H9 (cell line): ENCODE measurements at regions not wholly inside any gene's neighbourhood (a gene's known extent, or its start where the extent isn't known, plus 50 kb on each side); places are given as distances from the start of the nearest gene placed in this dataset.

ENCODE experiments used
- DNase-seq: peaks from one replicate; pipeline ENCODE4 v3.0.0-alpha.2; 2017
- H2AFZ ChIP-seq: one replicate; pipeline ENCODE4 v1.6.1; 2013; ENCODE audit warnings: mild to moderate bottlenecking, low read length, control low read depth, moderate library complexity
- H2AK5ac ChIP-seq: 2 replicates; pipeline ENCODE4 v1.6.1; 2013; ENCODE audit warnings: low read length, control low read depth, mixed read lengths; ENCODE audit not compliant: insufficient read length
- H2BK120ac ChIP-seq: one replicate; pipeline ENCODE4 v1.6.1; 2013; ENCODE audit warnings: low read depth, mild to moderate bottlenecking, low read length, control low read depth, inconsistent platforms; ENCODE audit not compliant: poor library complexity, severe bottlenecking
- H2BK12ac ChIP-seq: 2 replicates; pipeline ENCODE4 v1.6.1; 2013; ENCODE audit warnings: low read length, control low read depth, mixed read lengths, low read depth; ENCODE audit not compliant: insufficient read length
- H2BK15ac ChIP-seq: 2 replicates; pipeline ENCODE4 v1.6.1; 2013; ENCODE audit warnings: low read depth, low read length, control low read depth
- H2BK20ac ChIP-seq: one replicate; pipeline ENCODE4 v1.6.1; 2013; ENCODE audit warnings: low read depth, mild to moderate bottlenecking, low read length, control low read depth, inconsistent platforms; ENCODE audit not compliant: poor library complexity, severe bottlenecking
- H2BK5ac ChIP-seq: 2 replicates; pipeline ENCODE4 v1.6.1; 2013; ENCODE audit warnings: low read length, control low read depth, mixed read lengths; ENCODE audit not compliant: insufficient read length
- H3K14ac ChIP-seq: 2 replicates; pipeline ENCODE4 v1.6.1; 2013; ENCODE audit warnings: low read length, control low read depth; ENCODE audit not compliant: insufficient read depth
- H3K18ac ChIP-seq: 2 replicates; pipeline ENCODE4 v1.6.1; 2013; ENCODE audit warnings: low read depth, mild to moderate bottlenecking, mixed read lengths, low read length, control low read depth; ENCODE audit not compliant: insufficient read length
- H3K23ac ChIP-seq: 2 replicates; pipeline ENCODE4 v1.6.1; 2013; ENCODE audit warnings: low read length, control low read depth, mixed read lengths, low read depth; ENCODE audit not compliant: insufficient read length
- H3K23me2 ChIP-seq: 2 replicates; pipeline ENCODE4 v1.6.1; 2013; ENCODE audit warnings: low read depth, mild to moderate bottlenecking, mixed read lengths, low read length, control low read depth; ENCODE audit not compliant: insufficient read length, poor library complexity, severe bottlenecking
- H3K27ac ChIP-seq: 2 replicates; pipeline ENCODE4 v1.5.1; 2013; ENCODE audit warnings: low read length, control low read depth, mixed read lengths, low read depth; ENCODE audit not compliant: insufficient read length
- H3K27me3 ChIP-seq: 2 replicates; pipeline ENCODE4 v1.6.1; 2013; ENCODE audit warnings: low read length, control low read depth, inconsistent platforms; ENCODE audit not compliant: insufficient read depth
- H3K4ac ChIP-seq: 2 replicates; pipeline ENCODE4 v1.6.1; 2013; ENCODE audit warnings: low read depth, mild to moderate bottlenecking, control low read depth, inconsistent platforms, low read length, moderate library complexity
- H3K4me1 ChIP-seq: 2 replicates; pipeline ENCODE4 v1.6.1; 2013; ENCODE audit warnings: low read length, control low read depth, inconsistent platforms; ENCODE audit not compliant: insufficient read depth
- H3K4me2 ChIP-seq: 2 replicates; pipeline ENCODE4 v1.6.1; 2013; ENCODE audit warnings: low read length, control low read depth, mixed read lengths; ENCODE audit not compliant: insufficient read length, insufficient read depth
- H3K56ac ChIP-seq: 2 replicates; pipeline ENCODE4 v1.6.1; 2013; ENCODE audit warnings: low read depth, mild to moderate bottlenecking, mixed read lengths, low read length, control low read depth; ENCODE audit not compliant: insufficient read length
- H3K79me1 ChIP-seq: 2 replicates; pipeline ENCODE4 v1.6.1; 2013; ENCODE audit warnings: low read depth, mild to moderate bottlenecking, moderate library complexity, low read length, control low read depth, inconsistent platforms; ENCODE audit not compliant: insufficient read depth, poor library complexity, severe bottlenecking
- H3K79me2 ChIP-seq: 2 replicates; pipeline ENCODE4 v1.6.1; 2013; ENCODE audit warnings: low read length, control low read depth, inconsistent platforms; ENCODE audit not compliant: insufficient read depth
- H3K9ac ChIP-seq: 2 replicates; pipeline ENCODE4 v1.6.1; 2013; ENCODE audit warnings: low read length, control low read depth, mixed read lengths; ENCODE audit not compliant: insufficient read length; ENCODE audit errors: extremely low read depth
- H3K9me3 ChIP-seq: one replicate; pipeline ENCODE4 v1.6.1; 2013; ENCODE audit warnings: low read depth, low read length, inconsistent platforms; ENCODE audit not compliant: control insufficient read depth
- H3T11ph ChIP-seq: one replicate; pipeline ENCODE4 v1.6.1; 2013; ENCODE audit warnings: mild to moderate bottlenecking, low read length, control low read depth, inconsistent platforms
- H4K20me1 ChIP-seq: one replicate; pipeline ENCODE4 v1.6.1; 2013; ENCODE audit not compliant: control insufficient read depth, insufficient read length, insufficient read depth
- H4K5ac ChIP-seq: 2 replicates; pipeline ENCODE4 v1.6.1; 2013; ENCODE audit warnings: low read depth, mild to moderate bottlenecking, mixed read lengths, low read length, control low read depth; ENCODE audit not compliant: insufficient read length
- H4K8ac ChIP-seq: replicated peaks from 2 replicates; pipeline ENCODE4 v1.6.1; 2013; ENCODE audit warnings: low read length, control low read depth, mixed read lengths, low read depth; ENCODE audit not compliant: insufficient read length
- H4K91ac ChIP-seq: 2 replicates; pipeline ENCODE4 v1.6.1; 2013; ENCODE audit warnings: low read depth, mild to moderate bottlenecking, moderate library complexity, mixed read lengths, low read length, control low read depth; ENCODE audit not compliant: insufficient read length
- H3K27ac Mint-ChIP-seq, 3 experiments: 2 replicates in 2 of 3; 3 replicates in 1 of 3; pipeline ENCODE4 v1.8.0; 2020 to 2021; ENCODE audit warnings: mixed read lengths in 3 of 3, mild to moderate bottlenecking in 1 of 3, moderate library complexity in 1 of 3
- H3K27me3 Mint-ChIP-seq: 2 replicates; pipeline ENCODE4 v1.8.0; 2021; ENCODE audit warnings: low read depth, mild to moderate bottlenecking, moderate library complexity, mixed read lengths
- H3K36me3 Mint-ChIP-seq, 3 experiments: 2 replicates in 2 of 3; 3 replicates in 1 of 3; pipeline ENCODE4 v1.8.0; 2020 to 2021; ENCODE audit warnings: low read depth in 3 of 3, mixed read lengths in 3 of 3; ENCODE audit not compliant: insufficient read depth in 1 of 3
- H3K4me1 Mint-ChIP-seq, 2 experiments: 2 replicates each; pipeline ENCODE4 v1.8.0; 2020; ENCODE audit warnings: mixed read lengths in 2 of 2
- H3K4me3 Mint-ChIP-seq, 2 experiments: 2 replicates in 1 of 2; 3 replicates in 1 of 2; pipeline ENCODE4 v1.8.0; 2020 to 2021; ENCODE audit warnings: mild to moderate bottlenecking in 2 of 2, mixed read lengths in 2 of 2, moderate library complexity in 1 of 2
- H3K9me3 Mint-ChIP-seq, 2 experiments: 2 replicates in 1 of 2; 3 replicates in 1 of 2; pipeline ENCODE4 v1.8.0; 2020; ENCODE audit warnings: mild to moderate bottlenecking in 2 of 2, mixed read lengths in 2 of 2, moderate library complexity in 1 of 2
- CTCF ChIP-seq: fragments of 200-600 bp; sonication (generic); conservative IDR thresholded peaks from 3 replicates; pipeline ENCODE4 v1.8.0; 2021; ENCODE audit warnings: antibody characterized with exemption, mild to moderate bottlenecking
- WGBS: extraction: QIAGEN DNeasy Blood & Tissue Kit; methylation state at CpG from one replicate; pipeline ENCODE4 v1.1.7; 2013; ENCODE audit warnings: missing lambda C conversion rate, low lambda C conversion rate, mixed read lengths; ENCODE audit not compliant: insufficient read length; ENCODE audit errors: extremely low coverage; 5-methylcytosine and 5-hydroxymethylcytosine counted together

GRCh38 chr12:75674393-75674792, 163.0 kb upstream of the KRR1 start:
- no peaks in the 10 kb centered on the region for H3K79me2 ChIP-seq
- Mint-ChIP-seq H3K27ac (no peak overlapping the region), H3K4me3 (no peak overlapping the region), H3K4me1 (no peaks in the 10 kb centered on the region), H3K9me3 (no peaks in the 10 kb centered on the region), H3K27me3 (no peaks in the 10 kb centered on the region), H3K36me3 (no peaks in the 10 kb centered on the region)
- no peaks in the 10 kb centered on the region for H3K4me1 ChIP-seq
- no peak overlapping the region for H2BK5ac ChIP-seq
- no peak for DNase-seq
- H2BK15ac ChIP-seq = no peak overlapping the region
- H4K91ac ChIP-seq = no peak overlapping the region
- H4K20me1 ChIP-seq = no peaks in the 10 kb centered on the region
- no peak overlapping the region for H3K4ac ChIP-seq
- no peaks in the 10 kb centered on the region for H3K9me3 ChIP-seq
- H2AFZ ChIP-seq = no peak overlapping the region
- H3K4me2 ChIP-seq = no peak overlapping the region
- no peaks in the 10 kb centered on the region for H3K79me1 ChIP-seq
- H3K23ac ChIP-seq = no peak overlapping the region
- no peak overlapping the region for H3T11ph ChIP-seq
- no peak overlapping the region for H2BK12ac ChIP-seq
- no peak overlapping the region for H4K8ac ChIP-seq
- H3K56ac ChIP-seq = no peak overlapping the region
- H3K9ac ChIP-seq = no peak overlapping the region
- no CpG with 5 or more reads among the region's 2 CpGs for WGBS
- no peak overlapping the region for H3K27ac ChIP-seq
- TF ChIP-seq CTCF = no peak
- no peaks in the 10 kb centered on the region for H3K27me3 ChIP-seq
- H3K23me2 ChIP-seq = no peaks in the 10 kb centered on the region
- H3K14ac ChIP-seq = no peak overlapping the region
- no peak overlapping the region for H2AK5ac ChIP-seq
- H3K18ac ChIP-seq = no peak overlapping the region
- no peak overlapping the region for H2BK20ac ChIP-seq
- no peak overlapping the region for H2BK120ac ChIP-seq
- H4K5ac ChIP-seq = no peak overlapping the region
